Upper lobe of left lung (tissue), 4 donors: ENCODE measurements at regions not wholly inside any gene's neighbourhood (a gene's known extent, or its start where the extent isn't known, plus 50 kb on each side); places are given as distances from the start of the nearest gene placed in this dataset.

Experiments
- EP300 ChIP-seq, 4 donors: sonication (generic); formaldehyde crosslinking; IDR thresholded peaks; one replicate each; pipeline ENCODE4 v1.5.1; 2017; ENCODE audit warnings: antibody characterized with exemption in 4 of 4, control low read depth in 2 of 4
- TF ChIP-seq, protein P1 (sequence below), 6 experiments: fragments of 450-650 bp in 4 of 6; fragments of 200-600 bp in 2 of 6; sonication (generic) in 2 of 6; IDR thresholded peaks; one replicate each; pipeline ENCODE4 v1.5.1; 2016 to 2019; ENCODE audit warnings: antibody characterized with exemption in 6 of 6

GRCh38 chr12:125902991-125903390, 837.8 kb downstream of the AACS start:
- TF ChIP-seq, protein P1, sequence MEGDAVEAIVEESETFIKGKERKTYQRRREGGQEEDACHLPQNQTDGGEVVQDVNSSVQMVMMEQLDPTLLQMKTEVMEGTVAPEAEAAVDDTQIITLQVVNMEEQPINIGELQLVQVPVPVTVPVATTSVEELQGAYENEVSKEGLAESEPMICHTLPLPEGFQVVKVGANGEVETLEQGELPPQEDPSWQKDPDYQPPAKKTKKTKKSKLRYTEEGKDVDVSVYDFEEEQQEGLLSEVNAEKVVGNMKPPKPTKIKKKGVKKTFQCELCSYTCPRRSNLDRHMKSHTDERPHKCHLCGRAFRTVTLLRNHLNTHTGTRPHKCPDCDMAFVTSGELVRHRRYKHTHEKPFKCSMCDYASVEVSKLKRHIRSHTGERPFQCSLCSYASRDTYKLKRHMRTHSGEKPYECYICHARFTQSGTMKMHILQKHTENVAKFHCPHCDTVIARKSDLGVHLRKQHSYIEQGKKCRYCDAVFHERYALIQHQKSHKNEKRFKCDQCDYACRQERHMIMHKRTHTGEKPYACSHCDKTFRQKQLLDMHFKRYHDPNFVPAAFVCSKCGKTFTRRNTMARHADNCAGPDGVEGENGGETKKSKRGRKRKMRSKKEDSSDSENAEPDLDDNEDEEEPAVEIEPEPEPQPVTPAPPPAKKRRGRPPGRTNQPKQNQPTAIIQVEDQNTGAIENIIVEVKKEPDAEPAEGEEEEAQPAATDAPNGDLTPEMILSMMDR (IDR thresholded peaks at IDR 0.05): no peak
- no peak for TF ChIP-seq EP300 (IDR thresholded peaks at IDR 0.05)
